GM12892 (cell line): ENCODE measurements at regions not wholly inside any gene's neighbourhood (a gene's known extent, or its start where the extent isn't known, plus 50 kb on each side); places are given as distances from the start of the nearest gene placed in this dataset.

ENCODE experiments used
- POLR2AphosphoS5 ChIP-seq: IDR thresholded peaks from 2 replicates; pipeline ENCODE4 v1.6.1; 2011; ENCODE audit warnings: low read depth, low read length, control low read depth
- TAF1 ChIP-seq: IDR thresholded peaks from 2 replicates; pipeline ENCODE4 v1.6.1; 2011; ENCODE audit warnings: low read depth, mild to moderate bottlenecking, control low read depth, low read length, borderline replicate concordance

- TF ChIP-seq TAF1 (no peak), POLR2AphosphoS5 (no peak)
These were observed 236.0 kb downstream of the TBXT start for GRCh38 chr6:165931675-165932074.
